Activated B cell treated with CpG ODN at 0.5 μM for 24 hours (primary cell): ENCODE measurements at regions not wholly inside any gene's neighbourhood (a gene's known extent, or its start where the extent isn't known, plus 50 kb on each side); places are given as distances from the start of the nearest gene placed in this dataset.

Experiments used
- ATAC-seq: fragments of 200-7000 bp; cut with Tn5 transposase; one replicate; pipeline ENCODE4 v1.10.0; 2021; ENCODE audit warnings: low read depth, mild to moderate bottlenecking, moderate library complexity
- CTCF ChIA-PET: fragments of 350-600 bp; sonication (Branson Sonifier 250); formaldehyde crosslinking; loops from one replicate; lab custom pipeline; 2021; ENCODE audit warnings: antibody characterized with exemption; lab: Charles Lee
- POLR2A ChIA-PET: fragments of 350-600 bp; sonication (Branson Sonifier 250); formaldehyde crosslinking; loops from one replicate; lab custom pipeline; 2021; ENCODE audit warnings: antibody characterized with exemption; lab: Charles Lee
- DNase-seq: peaks from one replicate; pipeline ENCODE4 v3.0.0; 2022
- H3K27ac Mint-ChIP-seq: one replicate; pipeline ENCODE4 v1.8.0; 2020; ENCODE audit warnings: mixed read lengths
- H3K27me3 Mint-ChIP-seq: one replicate; pipeline ENCODE4 v1.8.0; 2021; ENCODE audit warnings: mixed read lengths
- H3K36me3 Mint-ChIP-seq: one replicate; pipeline ENCODE4 v1.8.0; 2021; ENCODE audit warnings: low read depth, mixed read lengths
- H3K4me1 Mint-ChIP-seq: one replicate; pipeline ENCODE4 v1.8.0; 2021; ENCODE audit warnings: mixed read lengths
- H3K4me3 Mint-ChIP-seq: one replicate; pipeline ENCODE4 v1.8.0; 2020; ENCODE audit warnings: mild to moderate bottlenecking, mixed read lengths
- H3K9me3 Mint-ChIP-seq: one replicate; pipeline ENCODE4 v1.8.0; 2020; ENCODE audit warnings: mixed read lengths
- CTCF ChIP-seq: fragments of 200-600 bp; IDR thresholded peaks from one replicate; pipeline ENCODE4 v1.8.0; 2022; ENCODE audit warnings: antibody characterized with exemption, mild to moderate bottlenecking
- intact Hi-C: fragments of 100-400 bp; cut with micrococcal nuclease; formaldehyde crosslinking; loops from one replicate; pipeline ENCODE4 v1.15.1; 2024

DNA sequence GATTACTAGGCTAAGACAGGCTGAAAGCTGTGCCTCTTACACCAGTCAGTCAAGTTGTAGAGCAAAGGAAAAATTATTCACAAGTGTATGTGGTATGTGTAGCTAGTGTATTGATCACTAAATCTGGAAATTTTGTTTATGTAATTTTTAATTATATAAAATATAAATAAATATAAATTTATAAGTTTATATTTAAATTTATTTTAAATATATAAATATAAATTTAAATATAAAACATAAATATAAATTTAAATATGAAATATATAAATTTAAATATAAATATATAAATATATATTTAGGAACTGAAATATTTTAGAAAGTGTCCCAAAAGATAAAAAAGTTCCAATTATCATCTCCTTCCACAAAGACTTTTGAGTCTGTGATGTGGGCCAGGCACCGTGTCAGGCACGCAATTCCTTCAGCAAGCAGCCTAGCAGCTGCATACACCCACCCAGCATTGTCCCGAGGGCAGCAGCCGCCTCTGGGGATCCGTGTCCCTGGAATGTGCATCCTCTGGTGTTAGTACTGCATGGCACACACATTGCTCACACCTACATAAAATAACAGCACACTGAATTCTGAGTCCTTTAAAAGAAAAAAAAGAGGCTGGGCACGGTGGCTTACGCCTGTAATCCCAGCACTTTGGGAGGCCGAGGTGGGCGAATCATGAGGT, 1098.0 kb downstream of the BRD1 start:
- no peak overlapping the region for H3K4me3 Mint-ChIP-seq
- TF ChIP-seq CTCF: no peak
- H3K4me1 Mint-ChIP-seq: no peaks in the 10 kb centered on the region
- POLR2A ChIA-PET: no interaction called here
- no peaks in the 10 kb centered on the region for H3K36me3 Mint-ChIP-seq
- CTCF ChIA-PET: no interaction called here
- H3K9me3 Mint-ChIP-seq: peaks cover 8% of the 10 kb centered on the region
- no peak overlapping the region for H3K27ac Mint-ChIP-seq
- ATAC-seq (no peak), DNase-seq (no peak)
- intact Hi-C loops: no loop called here
- H3K27me3 Mint-ChIP-seq: no peaks in the 10 kb centered on the region

DNA sequence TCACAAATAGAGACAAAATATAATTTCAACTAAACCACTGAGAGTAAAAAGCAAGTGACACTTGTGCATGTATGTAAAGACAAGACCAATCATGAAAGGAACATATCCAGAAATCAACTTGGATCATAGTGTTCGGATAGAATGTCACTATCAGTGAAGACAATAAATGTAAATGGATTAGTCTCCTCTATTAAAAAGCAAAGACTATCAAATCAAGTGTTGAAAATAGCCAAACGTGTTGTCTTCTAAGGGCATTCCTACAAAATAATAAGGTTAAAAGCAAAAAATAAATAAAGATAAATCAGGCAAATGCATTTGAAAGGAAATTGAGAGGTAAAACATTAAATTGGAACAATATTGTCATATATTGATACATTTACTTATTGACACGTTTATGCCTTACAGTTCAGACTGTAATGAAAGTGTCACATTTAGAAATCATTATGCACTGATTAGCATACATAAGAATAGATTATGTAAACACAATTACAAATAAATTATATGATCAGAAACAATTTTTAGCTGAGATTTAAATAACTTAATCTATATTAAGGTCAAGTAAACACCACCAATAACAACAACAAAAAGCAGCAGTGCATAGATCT, 1100.1 kb downstream of the BRD1 start:
- POLR2A ChIA-PET: no interaction called here
- Mint-ChIP-seq H3K27me3 (no peaks in the 10 kb centered on the region), H3K9me3 (peaks cover 8% of the 10 kb centered on the region), H3K4me1 (no peaks in the 10 kb centered on the region), H3K4me3 (no peak overlapping the region), H3K36me3 (no peaks in the 10 kb centered on the region), H3K27ac (no peak overlapping the region)
- DNase-seq (no peak), ATAC-seq (no peak)
- intact Hi-C loops: no loop called here
- TF ChIP-seq CTCF: no peak
- CTCF ChIA-PET: no interaction called here

- peaks cover 14% of the 10 kb centered on the region for H3K9me3 Mint-ChIP-seq
- H3K27ac Mint-ChIP-seq: no peak overlapping the region
- ChIA-PET POLR2A (no interaction called here), CTCF (no interaction called here)
- DNase-seq: no peak
- no peaks in the 10 kb centered on the region for H3K27me3 Mint-ChIP-seq
- H3K4me1 Mint-ChIP-seq: no peaks in the 10 kb centered on the region
- H3K4me3 Mint-ChIP-seq: no peak overlapping the region
- no peak for ATAC-seq
- H3K36me3 Mint-ChIP-seq: no peaks in the 10 kb centered on the region
- TF ChIP-seq CTCF: no peak
- intact Hi-C loops: no loop called here
Observed at GRCh38 chr22:48724899-48725298, 1102.8 kb downstream of the BRD1 start.

- ChIA-PET POLR2A (no interaction called here), CTCF (no interaction called here)
- TF ChIP-seq CTCF: no peak
- H3K4me3 Mint-ChIP-seq: no peak overlapping the region
- no peaks in the 10 kb centered on the region for H3K27me3 Mint-ChIP-seq
- no peak overlapping the region for H3K27ac Mint-ChIP-seq
- intact Hi-C loops: no loop called here
- no peaks in the 10 kb centered on the region for H3K36me3 Mint-ChIP-seq
- no peak for DNase-seq
- peaks cover 14% of the 10 kb centered on the region for H3K9me3 Mint-ChIP-seq
- no peaks in the 10 kb centered on the region for H3K4me1 Mint-ChIP-seq
- no peak for ATAC-seq
Observed at GRCh38 chr22:48722661-48723060, 1105.0 kb downstream of the BRD1 start.

DNA sequence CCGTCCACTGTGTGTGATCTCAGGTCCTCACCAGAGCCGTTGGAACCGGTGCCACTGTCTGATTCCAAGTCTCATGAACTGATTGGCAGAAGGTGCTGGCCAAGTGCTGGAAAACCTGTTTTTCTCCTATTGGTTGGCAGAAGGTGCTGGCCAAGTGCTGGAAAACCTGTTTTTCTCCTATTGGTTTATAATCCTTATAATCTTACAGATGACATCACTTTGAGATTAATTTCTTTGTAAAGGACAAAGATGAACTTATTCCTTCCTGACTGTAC, 1106.3 kb downstream of the BRD1 start:
- ChIA-PET POLR2A (no interaction called here), CTCF (no interaction called here)
- no peak for ATAC-seq
- Mint-ChIP-seq H3K4me3 (no peak overlapping the region), H3K27ac (no peak overlapping the region), H3K36me3 (no peaks in the 10 kb centered on the region), H3K4me1 (no peaks in the 10 kb centered on the region), H3K27me3 (no peaks in the 10 kb centered on the region), H3K9me3 (peaks cover 9% of the 10 kb centered on the region)
- no peak for TF ChIP-seq CTCF
- intact Hi-C loops: no loop called here
- DNase-seq: no peak
